ENCODE measurements at regions not wholly inside any gene's neighbourhood (a gene's known extent, or its start where the extent isn't known, plus 50 kb on each side); places are given as distances from the start of the nearest gene placed in this dataset.

GRCh38 chr11:112529071-112529470 lies 268.4 kb upstream of the PLET1 start:
- no TSS peak for BruUV-seq (replicated peaks)

More at GRCh38 chr11:112529071-112529470, 268.4 kb upstream of the PLET1 start:
- no peaks in the 10 kb centered on the region for H3K9me3 ChIP-seq (ENCODE audit: control insufficient read depth in 1 of 2, insufficient read depth in 1 of 2, low read depth in 1 of 2, low read length in 2 of 2)
- DNase-seq (ENCODE audit: low read depth, low spot score) (no peak), ATAC-seq (no peak)
- no peak overlapping the region for H3K4me2 ChIP-seq (ENCODE audit: low read length)
- H3K4me1 ChIP-seq (ENCODE audit: control insufficient read depth in 1 of 2, insufficient read depth in 2 of 2, low read length in 2 of 2) = no peaks in the 10 kb centered on the region
- H3K9ac ChIP-seq (ENCODE audit: low read length) = no peak overlapping the region
- intact Hi-C loops (cut with micrococcal nuclease) = no loop called here
- no peaks in the 10 kb centered on the region for H3K79me2 ChIP-seq (ENCODE audit: insufficient read depth, low read length)
- H3K4me3 ChIP-seq (replicated peaks in 1 of 2; ENCODE audit: low read depth in 1 of 2, low read length in 2 of 2) = no peak overlapping the region
- RAD21 ChIA-PET (ENCODE audit: low non-redundant PET in 1 of 2, low total read pairs in 2 of 2, uncharacterized antibody in 2 of 2, unreplicated experiment in 2 of 2) = no interaction called here
- no peak overlapping the region for H2AFZ ChIP-seq (ENCODE audit: low read depth, low read length, poor library complexity, severe bottlenecking)
- H3K36me3 ChIP-seq (ENCODE audit: control insufficient read depth in 1 of 2, insufficient read depth in 2 of 2, low read length in 2 of 2) = no peaks in the 10 kb centered on the region
- no peaks in the 10 kb centered on the region for H4K20me1 ChIP-seq (ENCODE audit: insufficient read depth)
- CTCF ChIA-PET = no interaction called here
- POLR2A ChIA-PET = no interaction called here
- no peak overlapping the region for H3K27ac ChIP-seq (ENCODE audit: low read depth, low read length)
- H3K9me2 ChIP-seq (ENCODE audit: insufficient read depth) = no peaks in the 10 kb centered on the region
- H3K27me3 ChIP-seq (ENCODE audit: insufficient read depth, low read length) = peaks cover 43% of the 10 kb centered on the region
- no peak for TF ChIP-seq CBX3 (IDR thresholded peaks at IDR 0.05; ENCODE audit: low read depth)
- TF ChIP-seq YY1 (IDR thresholded peaks at IDR 0.05; ENCODE audit: extremely low read depth, insufficient replicate concordance, low read depth, low read length) = no peak
- no peak for TF ChIP-seq EZH2phosphoT487 (IDR thresholded peaks at IDR 0.05; ENCODE audit: borderline replicate concordance)
- no peak for TF ChIP-seq REST (IDR thresholded peaks at IDR 0.05; ENCODE audit: low read depth)
- TF ChIP-seq ATF3 (IDR thresholded peaks at IDR 0.05) = no peak
- TF ChIP-seq RAD21 (IDR thresholded peaks at IDR 0.05; ENCODE audit: low read depth) = no peak
- no peak for TF ChIP-seq MAX (IDR thresholded peaks at IDR 0.05)
- TF ChIP-seq ZNF274 (IDR thresholded peaks at IDR 0.05; ENCODE audit: low read depth, low read length) = no peak
- TF ChIP-seq ZFX (IDR thresholded peaks at IDR 0.05) = no peak
- TF ChIP-seq ZBTB33 (IDR thresholded peaks at IDR 0.05; ENCODE audit: extremely low read depth, insufficient replicate concordance, low read length) = no peak
- no peak for TF ChIP-seq SRF (IDR thresholded peaks at IDR 0.05; ENCODE audit: low read depth)
- TF ChIP-seq EZH2 (IDR thresholded peaks at IDR 0.05) = no peak
- TF ChIP-seq EGR1 (IDR thresholded peaks at IDR 0.05; ENCODE audit: low read depth) = no peak
- TF ChIP-seq CEBPB (IDR thresholded peaks at IDR 0.05; ENCODE audit: low read depth) = no peak
- TF ChIP-seq SP1 (IDR thresholded peaks at IDR 0.05; ENCODE audit: low read depth) = no peak
- no peak for TF ChIP-seq CTCF (IDR thresholded peaks at IDR 0.05 in 2 of 3, conservative IDR thresholded peaks at IDR 0.05 in 1 of 3; ENCODE audit: borderline replicate concordance in 1 of 3, insufficient read depth in 1 of 3, low read depth in 2 of 3, low read length in 2 of 3)

Measured in HCT116 (cell line).